HEK293T (cell line): ENCODE measurements at regions not wholly inside any gene's neighbourhood (a gene's known extent, or its start where the extent isn't known, plus 50 kb on each side); places are given as distances from the start of the nearest gene placed in this dataset.

Experiments
- CTCF ChIA-PET: fragments of 350-600 bp; formaldehyde crosslinking; extraction: SDS; loops from one replicate; lab custom pipeline; 2021; ENCODE audit warnings: antibody characterized with exemption, inconsistent platforms; lab: Yijun Ruan, JAX
- POLR2A ChIA-PET: fragments of 350-600 bp; formaldehyde crosslinking; extraction: SDS; loops from one replicate; lab custom pipeline; 2020; ENCODE audit warnings: antibody characterized with exemption, inconsistent platforms; lab: Yijun Ruan, JAX
- DNase-seq: peaks from one replicate; pipeline ENCODE4 v3.0.0; 2012; ENCODE audit warnings: mixed read lengths; ENCODE audit errors: extremely low spot score
- ARNT ChIP-seq: fragments of 450-650 bp; IDR thresholded peaks from 2 replicates; pipeline ENCODE4 v1.6.1; 2017; ENCODE audit warnings: mild to moderate bottlenecking
- BHLHE40 ChIP-seq: fragments of 450-650 bp; IDR thresholded peaks from 2 replicates; pipeline ENCODE4 v1.6.1; 2016; ENCODE audit warnings: mild to moderate bottlenecking, moderate library complexity, borderline replicate concordance
- CTBP1 ChIP-seq: fragments of 450-650 bp; IDR thresholded peaks from 2 replicates; pipeline ENCODE4 v1.6.1; 2016; ENCODE audit warnings: borderline replicate concordance
- ELF4 ChIP-seq: fragments of 450-650 bp; IDR thresholded peaks from 2 replicates; pipeline ENCODE4 v1.6.1; 2017; ENCODE audit warnings: antibody characterized with exemption
- FOXA1 ChIP-seq: fragments of 450-650 bp; IDR thresholded peaks from 2 replicates; pipeline ENCODE4 v1.6.1; 2016; ENCODE audit warnings: mild to moderate bottlenecking
- FOXK2 ChIP-seq: fragments of 450-650 bp; IDR thresholded peaks from 2 replicates; pipeline ENCODE4 v1.6.1; 2016; ENCODE audit warnings: mild to moderate bottlenecking
- FOXM1 ChIP-seq: fragments of 450-650 bp; IDR thresholded peaks from 2 replicates; pipeline ENCODE4 v1.6.1; 2017; ENCODE audit warnings: mild to moderate bottlenecking, borderline replicate concordance
- HDGF ChIP-seq: fragments of 450-650 bp; IDR thresholded peaks from 2 replicates; pipeline ENCODE4 v1.6.1; 2017; ENCODE audit warnings: antibody characterized with exemption, borderline replicate concordance
- L3MBTL2 ChIP-seq: fragments of 450-650 bp; conservative IDR thresholded peaks from 2 replicates; pipeline ENCODE4 v1.6.1; 2016; ENCODE audit warnings: mild to moderate bottlenecking
- LEF1 ChIP-seq: fragments of 450-650 bp; IDR thresholded peaks from 2 replicates; pipeline ENCODE4 v1.6.1; 2017; ENCODE audit warnings: mild to moderate bottlenecking, borderline replicate concordance
- NFRKB ChIP-seq: fragments of 450-650 bp; IDR thresholded peaks from 2 replicates; pipeline ENCODE4 v1.6.1; 2016; ENCODE audit warnings: mild to moderate bottlenecking, moderate library complexity
- SP1 ChIP-seq: fragments of 450-650 bp; IDR thresholded peaks from 2 replicates; pipeline ENCODE4 v1.6.1; 2017
- SUZ12 ChIP-seq: fragments of 450-650 bp; IDR thresholded peaks from 2 replicates; pipeline ENCODE4 v1.6.1; 2016; ENCODE audit warnings: mild to moderate bottlenecking
- TARDBP ChIP-seq: fragments of 450-650 bp; IDR thresholded peaks from 2 replicates; pipeline ENCODE4 v1.6.1; 2016
- ZNF384 ChIP-seq: fragments of 450-650 bp; IDR thresholded peaks from 2 replicates; pipeline ENCODE4 v1.6.1; 2016
- TF ChIP-seq, protein P1 (sequence below): fragments of 450-650 bp; IDR thresholded peaks from 2 replicates; pipeline ENCODE4 v1.6.1; 2016

GRCh38 chr14:25602106-25602505 is 552.2 kb upstream of the STXBP6 start:
- no peak for DNase-seq
- no peak for TF ChIP-seq L3MBTL2
- TF ChIP-seq BHLHE40: no peak
- TF ChIP-seq ARNT: no peak
- TF ChIP-seq TARDBP: no peak
- TF ChIP-seq, protein P1, sequence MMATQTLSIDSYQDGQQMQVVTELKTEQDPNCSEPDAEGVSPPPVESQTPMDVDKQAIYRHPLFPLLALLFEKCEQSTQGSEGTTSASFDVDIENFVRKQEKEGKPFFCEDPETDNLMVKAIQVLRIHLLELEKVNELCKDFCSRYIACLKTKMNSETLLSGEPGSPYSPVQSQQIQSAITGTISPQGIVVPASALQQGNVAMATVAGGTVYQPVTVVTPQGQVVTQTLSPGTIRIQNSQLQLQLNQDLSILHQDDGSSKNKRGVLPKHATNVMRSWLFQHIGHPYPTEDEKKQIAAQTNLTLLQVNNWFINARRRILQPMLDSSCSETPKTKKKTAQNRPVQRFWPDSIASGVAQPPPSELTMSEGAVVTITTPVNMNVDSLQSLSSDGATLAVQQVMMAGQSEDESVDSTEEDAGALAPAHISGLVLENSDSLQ: no peak
- no peak for TF ChIP-seq ZNF384
- TF ChIP-seq FOXA1: no peak
- no peak for TF ChIP-seq LEF1
- no peak for TF ChIP-seq ELF4
- TF ChIP-seq CTBP1: no peak
- no peak for TF ChIP-seq FOXM1
- TF ChIP-seq SP1: no peak
- no peak for TF ChIP-seq SUZ12
- no peak for TF ChIP-seq HDGF
- TF ChIP-seq FOXK2: no peak
- TF ChIP-seq NFRKB: no peak
- ChIA-PET POLR2A (no interaction called here), CTCF (no interaction called here)

DNA sequence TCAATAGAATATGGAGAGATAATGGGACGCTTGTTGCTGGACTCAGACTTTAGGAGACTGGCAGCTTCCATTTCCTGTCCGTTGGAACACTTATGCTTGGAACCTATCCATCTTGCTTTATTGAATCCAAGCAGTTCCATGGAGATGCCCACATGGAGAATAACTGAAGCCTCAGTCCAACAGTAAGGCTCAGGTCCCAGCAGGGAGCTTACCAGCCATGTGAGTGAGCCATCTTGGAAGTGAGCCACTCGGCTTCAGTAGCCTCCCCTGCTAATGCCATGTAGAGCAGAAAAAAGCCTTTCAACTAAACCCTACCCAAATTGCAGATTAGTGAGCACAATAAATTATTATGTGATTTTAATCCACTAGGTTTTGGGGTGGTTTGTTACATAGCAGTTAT is 538.8 kb upstream of the STXBP6 start:
- TF ChIP-seq CTBP1 (no peak), SP1 (no peak), BHLHE40 (no peak), L3MBTL2 (no peak), LEF1 (no peak), FOXA1 (no peak), ELF4 (no peak), FOXK2 (no peak), TARDBP (no peak), NFRKB (no peak), HDGF (no peak), FOXM1 (no peak), SUZ12 (no peak), ZNF384 (no peak), ARNT (no peak)
- TF ChIP-seq, protein P1: no peak

DNA sequence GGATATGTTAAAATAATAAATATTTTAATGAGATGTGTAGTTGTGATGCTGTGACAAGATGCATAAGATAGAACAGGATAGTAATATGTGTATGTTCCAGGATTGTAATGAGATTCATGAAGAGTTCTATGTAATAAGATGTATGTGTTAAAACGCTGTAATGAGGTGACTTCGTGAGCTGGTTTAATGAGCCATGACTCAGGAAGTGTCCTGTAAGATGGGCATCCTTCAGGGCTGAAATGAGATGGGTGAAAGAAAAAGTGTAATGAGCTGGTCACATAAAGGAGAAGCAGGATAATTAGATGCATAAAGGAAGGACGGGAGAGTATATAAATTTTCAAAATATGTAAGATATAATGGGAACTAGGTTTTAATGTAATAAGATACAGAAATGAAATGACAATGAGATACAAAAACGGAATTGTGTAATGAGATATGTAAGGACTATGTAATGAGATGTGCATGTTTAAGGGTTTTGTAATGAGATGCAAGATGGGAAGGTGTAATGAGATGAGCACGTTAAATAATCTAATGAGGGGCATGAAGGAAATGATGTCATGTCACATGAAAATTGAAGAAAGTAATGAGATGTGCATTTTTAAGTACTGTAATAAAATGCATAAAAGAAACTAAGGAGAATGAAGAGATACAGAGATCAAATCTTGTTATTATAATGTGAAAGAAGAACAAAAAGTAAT is 524.8 kb upstream of the STXBP6 start:
- ChIA-PET CTCF (no interaction called here), POLR2A (no interaction called here)
- no peak for DNase-seq
- no peak for TF ChIP-seq ARNT
- no peak for TF ChIP-seq SP1
- TF ChIP-seq FOXK2: no peak
- no peak for TF ChIP-seq FOXM1
- no peak for TF ChIP-seq L3MBTL2
- no peak for TF ChIP-seq ELF4
- no peak for TF ChIP-seq BHLHE40
- no peak for TF ChIP-seq ZNF384
- TF ChIP-seq TARDBP: no peak

More for the DNA sequence above, 538.8 kb upstream of the STXBP6 start:
- CTCF ChIA-PET: no interaction called here
- no peak for DNase-seq
- POLR2A ChIA-PET: no interaction called here

DNA sequence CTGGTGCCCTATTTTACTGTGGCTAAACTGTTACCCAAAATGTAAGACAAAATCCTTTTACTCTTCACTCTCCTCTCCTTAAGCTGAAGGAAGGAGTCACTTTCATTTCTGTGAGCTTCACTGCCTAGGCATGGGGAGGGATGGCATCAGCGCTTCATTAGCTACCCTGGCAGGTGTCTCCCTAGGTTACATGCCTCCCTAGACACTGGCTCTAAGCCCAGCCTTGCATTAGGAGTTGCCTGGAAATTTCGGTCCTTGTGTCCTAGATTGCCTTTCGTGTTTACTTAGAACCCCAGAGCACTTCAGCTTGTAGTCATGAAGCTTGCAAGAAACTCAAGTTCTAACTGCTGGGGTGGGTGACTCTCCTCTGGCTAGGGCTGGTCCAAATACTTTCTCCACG is 520.5 kb upstream of the STXBP6 start:
- TF ChIP-seq, protein P1: no peak
- TF ChIP-seq FOXA1 (no peak), SP1 (no peak), CTBP1 (no peak), L3MBTL2 (no peak), LEF1 (no peak), FOXM1 (no peak), ZNF384 (no peak), HDGF (no peak), NFRKB (no peak), SUZ12 (no peak), ARNT (no peak), BHLHE40 (no peak), FOXK2 (no peak), ELF4 (no peak), TARDBP (no peak)
- ChIA-PET CTCF (no interaction called here), POLR2A (no interaction called here)
- no peak for DNase-seq

DNA sequence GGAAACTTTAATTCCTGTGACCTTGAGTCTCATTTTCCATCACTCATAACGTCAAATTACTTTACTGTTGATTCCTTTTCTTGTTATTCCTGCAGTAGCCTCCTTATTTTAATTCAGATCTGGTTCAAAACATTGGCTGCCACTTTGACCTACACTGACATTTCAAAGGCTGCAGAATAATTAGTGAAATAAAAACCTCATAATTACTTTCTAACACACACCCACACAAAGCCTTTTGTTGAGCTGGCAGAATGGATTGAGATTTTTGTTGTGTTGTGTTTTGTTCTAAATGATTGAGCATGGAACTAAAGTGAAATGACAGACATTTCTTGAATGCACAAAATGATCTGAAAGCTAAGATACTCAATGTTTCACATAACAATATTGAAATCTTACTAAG is 507.5 kb upstream of the STXBP6 start:
- TF ChIP-seq ELF4 (no peak), HDGF (no peak), SP1 (no peak), FOXK2 (no peak), FOXA1 (no peak), LEF1 (no peak), SUZ12 (no peak), NFRKB (no peak), ZNF384 (no peak), BHLHE40 (no peak), L3MBTL2 (no peak), FOXM1 (no peak)
- TF ChIP-seq, protein P1: no peak
- no peak for DNase-seq
- CTCF ChIA-PET: no interaction called here
- POLR2A ChIA-PET: no interaction called here

DNA sequence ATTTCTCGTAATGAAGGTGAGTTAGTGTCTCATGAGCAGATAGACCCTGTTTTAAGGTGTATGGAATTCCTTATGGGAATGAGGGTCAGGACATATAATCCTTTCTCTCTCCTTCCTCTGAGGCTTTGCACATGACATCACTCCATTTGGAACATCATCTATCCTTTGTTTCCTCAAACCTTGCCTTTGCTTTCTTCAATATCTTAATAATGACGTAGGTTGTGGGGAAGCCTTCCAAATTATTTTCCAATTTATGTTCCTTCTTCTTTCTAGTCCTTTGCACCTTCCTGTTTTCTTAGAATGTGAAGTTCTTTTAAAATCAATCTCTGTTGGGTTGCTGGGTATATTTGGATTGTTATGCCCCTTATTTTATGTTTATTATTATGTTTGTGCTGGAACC is 502.9 kb upstream of the STXBP6 start:
- ChIA-PET CTCF (no interaction called here), POLR2A (no interaction called here)
- DNase-seq: no peak
- TF ChIP-seq BHLHE40 (no peak), FOXM1 (no peak), TARDBP (no peak), CTBP1 (no peak), SP1 (no peak), ELF4 (no peak), ARNT (no peak)
